MM.1S (cell line): ENCODE measurements at regions not wholly inside any gene's neighbourhood (a gene's known extent, or its start where the extent isn't known, plus 50 kb on each side); places are given as distances from the start of the nearest gene placed in this dataset.

Experiments used
- DNase-seq: peaks from one replicate; pipeline ENCODE4 v3.0.0-alpha.2; 2015
- H2AFZ ChIP-seq: fragments of 300-600 bp; sonication (generic); 2 replicates; pipeline ENCODE4 v1.6.0; 2016; ENCODE audit warnings: antibody characterized with exemption, low read length
- H3F3A ChIP-seq: fragments of 300-600 bp; sonication (generic); 2 replicates; pipeline ENCODE4 v1.6.1; 2016; ENCODE audit warnings: mild to moderate bottlenecking, antibody characterized with exemption, low read length, moderate library complexity, mixed read lengths; ENCODE audit not compliant: insufficient read depth
- H3K27ac ChIP-seq: fragments of 300-600 bp; sonication (generic); 2 replicates; pipeline ENCODE4 v1.5.1; 2016; ENCODE audit warnings: mild to moderate bottlenecking, low read length
- H3K27me3 ChIP-seq: fragments of 300-600 bp; sonication (generic); replicated peaks from 2 replicates; pipeline ENCODE4 v1.6.0; 2016; ENCODE audit warnings: low read length; ENCODE audit not compliant: insufficient read depth
- H3K36me3 ChIP-seq: fragments of 300-600 bp; sonication (generic); replicated peaks from 2 replicates; pipeline ENCODE4 v1.6.1; 2016; ENCODE audit warnings: mild to moderate bottlenecking, low read length, mixed read lengths; ENCODE audit not compliant: insufficient read depth
- H3K4me1 ChIP-seq: fragments of 300-600 bp; sonication (generic); 2 replicates; pipeline ENCODE4 v1.6.1; 2016; ENCODE audit warnings: low read length, mixed read lengths
- H3K4me2 ChIP-seq: fragments of 300-600 bp; sonication (generic); 2 replicates; pipeline ENCODE4 v1.6.0; 2016; ENCODE audit warnings: low read depth, low read length
- H3K4me3 ChIP-seq: fragments of 300-600 bp; sonication (generic); 2 replicates; pipeline ENCODE4 v1.5.1; 2016; ENCODE audit warnings: low read length, mixed read lengths
- H3K79me2 ChIP-seq: fragments of 300-600 bp; sonication (generic); 2 replicates; pipeline ENCODE4 v1.6.1; 2016; ENCODE audit warnings: mixed run types, low read length, mixed read lengths
- H3K9ac ChIP-seq: fragments of 300-600 bp; sonication (generic); 2 replicates; pipeline ENCODE4 v1.6.1; 2016; ENCODE audit warnings: low read length, mixed read lengths
- H3K9me2 ChIP-seq: fragments of 300-600 bp; sonication (generic); replicated peaks from 2 replicates; pipeline ENCODE4 v1.6.1; 2016; ENCODE audit warnings: mild to moderate bottlenecking, low read length, mixed read lengths; ENCODE audit not compliant: insufficient read depth
- H3K9me3 ChIP-seq: fragments of 300-600 bp; sonication (generic); replicated peaks from 2 replicates; pipeline ENCODE4 v1.6.1; 2016; ENCODE audit warnings: mild to moderate bottlenecking, low read length, mixed read lengths; ENCODE audit not compliant: insufficient read depth
- H4K20me1 ChIP-seq: fragments of 300-600 bp; sonication (generic); 2 replicates; pipeline ENCODE4 v1.6.1; 2016; ENCODE audit warnings: mild to moderate bottlenecking, low read length, moderate library complexity, mixed read lengths; ENCODE audit not compliant: insufficient read depth
- CTCF ChIP-seq: fragments of 300-600 bp; sonication (generic); IDR thresholded peaks from 2 replicates; pipeline ENCODE4 v1.5.1; 2016; ENCODE audit warnings: antibody characterized with exemption, low read length, mixed read lengths
- EZH2 ChIP-seq: fragments of 300-600 bp; sonication (generic); optimal IDR thresholded peaks from 2 replicates; pipeline ENCODE3; 2017; ENCODE audit warnings: low read depth, mild to moderate bottlenecking, antibody characterized with exemption, low read length, mixed read lengths
- EZH2phosphoT487 ChIP-seq: fragments of 300-600 bp; sonication (generic); IDR thresholded peaks from 2 replicates; pipeline ENCODE4 v1.6.1; 2018; ENCODE audit warnings: antibody characterized with exemption, low read length

GRCh38 chr1:55839626-55840025, 624.5 kb upstream of the USP24 start:
- TF ChIP-seq EZH2, result no peak
- TF ChIP-seq CTCF, result no peak
- TF ChIP-seq EZH2phosphoT487, result no peak

GRCh38 chr1:55839221-55839620, 624.1 kb upstream of the USP24 start:
- no peak overlapping the region for H3K4me3 ChIP-seq
- H3F3A ChIP-seq, result no peaks in the 10 kb centered on the region
- no peak overlapping the region for H3K4me2 ChIP-seq
- no peak overlapping the region for H3K27ac ChIP-seq
- H3K9ac ChIP-seq, result no peak overlapping the region
- no peaks in the 10 kb centered on the region for H3K79me2 ChIP-seq
- no peak overlapping the region for H2AFZ ChIP-seq
- no peaks in the 10 kb centered on the region for H3K36me3 ChIP-seq
- DNase-seq, result no peak
- no peaks in the 10 kb centered on the region for H3K4me1 ChIP-seq
- H4K20me1 ChIP-seq, result no peaks in the 10 kb centered on the region
- no peaks in the 10 kb centered on the region for H3K27me3 ChIP-seq
- no peak for TF ChIP-seq EZH2
- no peak for TF ChIP-seq EZH2phosphoT487
- H3K9me2 ChIP-seq, result no peaks in the 10 kb centered on the region
- H3K9me3 ChIP-seq, result no peaks in the 10 kb centered on the region

More at GRCh38 chr1:55839626-55840025, 624.5 kb upstream of the USP24 start:
- no peak overlapping the region for H3K27ac ChIP-seq
- no peaks in the 10 kb centered on the region for H3K36me3 ChIP-seq
- H3K4me3 ChIP-seq, result no peak overlapping the region
- no peak for DNase-seq
- no peak overlapping the region for H3K4me2 ChIP-seq
- no peaks in the 10 kb centered on the region for H3K4me1 ChIP-seq
- no peaks in the 10 kb centered on the region for H3K27me3 ChIP-seq
- H2AFZ ChIP-seq, result no peak overlapping the region
- H4K20me1 ChIP-seq, result no peaks in the 10 kb centered on the region
- H3F3A ChIP-seq, result no peaks in the 10 kb centered on the region
- no peaks in the 10 kb centered on the region for H3K9me2 ChIP-seq
- H3K9ac ChIP-seq, result no peak overlapping the region
- H3K79me2 ChIP-seq, result no peaks in the 10 kb centered on the region
- no peaks in the 10 kb centered on the region for H3K9me3 ChIP-seq

- Histone ChIP-seq H4K20me1 (no peaks in the 10 kb centered on the region), H3K9me3 (no peaks in the 10 kb centered on the region), H3K4me3 (no peak overlapping the region), H2AFZ (no peak overlapping the region), H3K4me2 (no peak overlapping the region), H3K9me2 (no peaks in the 10 kb centered on the region), H3K27ac (no peak overlapping the region), H3F3A (no peaks in the 10 kb centered on the region), H3K27me3 (no peaks in the 10 kb centered on the region), H3K4me1 (no peaks in the 10 kb centered on the region), H3K9ac (no peak overlapping the region), H3K36me3 (no peaks in the 10 kb centered on the region), H3K79me2 (no peaks in the 10 kb centered on the region)
- TF ChIP-seq EZH2phosphoT487 (no peak), CTCF (no peak), EZH2 (no peak)
- no peak for DNase-seq
Measured at GRCh38 chr1:55836086-55836485, 620.9 kb upstream of the USP24 start.

GRCh38 chr1:55833529-55834091, 618.4 kb upstream of the USP24 start:
- H3K4me1 ChIP-seq, result no peaks in the 10 kb centered on the region
- no peaks in the 10 kb centered on the region for H3F3A ChIP-seq
- no peaks in the 10 kb centered on the region for H3K9me3 ChIP-seq
- no peaks in the 10 kb centered on the region for H4K20me1 ChIP-seq
- TF ChIP-seq EZH2phosphoT487, result no peak
- TF ChIP-seq EZH2, result no peak
- TF ChIP-seq CTCF, result no peak
- H3K36me3 ChIP-seq, result no peaks in the 10 kb centered on the region
- no peaks in the 10 kb centered on the region for H3K9me2 ChIP-seq
- DNase-seq, result no peak
- H3K79me2 ChIP-seq, result no peaks in the 10 kb centered on the region
- H3K27me3 ChIP-seq, result no peaks in the 10 kb centered on the region
- H3K4me2 ChIP-seq, result no peak overlapping the region
- H3K4me3 ChIP-seq, result no peak overlapping the region
- H3K27ac ChIP-seq, result no peak overlapping the region
- H3K9ac ChIP-seq, result no peak overlapping the region
- H2AFZ ChIP-seq, result no peak overlapping the region
